C1 segment of cervical spinal cord (tissue), 14 donors: ENCODE measurements at regions not wholly inside any gene's neighbourhood (a gene's known extent, or its start where the extent isn't known, plus 50 kb on each side); places are given as distances from the start of the nearest gene placed in this dataset.
"Not testable (repeated sequence)": the region's sequence is repeated elsewhere in the genome, so short reads cannot be mapped to it uniquely, and the experiment has no call there.

Experiments used
- DNase-seq, 14 donors: peaks; one replicate each; lab custom pipeline; 2025; lab: John Stamatoyannopoulos, UW

GRCh38 chr16:63388277-63388676, 1352.0 kb upstream of the CDH8 start:
- DNase-seq, result not testable (repeated sequence)

DNA sequence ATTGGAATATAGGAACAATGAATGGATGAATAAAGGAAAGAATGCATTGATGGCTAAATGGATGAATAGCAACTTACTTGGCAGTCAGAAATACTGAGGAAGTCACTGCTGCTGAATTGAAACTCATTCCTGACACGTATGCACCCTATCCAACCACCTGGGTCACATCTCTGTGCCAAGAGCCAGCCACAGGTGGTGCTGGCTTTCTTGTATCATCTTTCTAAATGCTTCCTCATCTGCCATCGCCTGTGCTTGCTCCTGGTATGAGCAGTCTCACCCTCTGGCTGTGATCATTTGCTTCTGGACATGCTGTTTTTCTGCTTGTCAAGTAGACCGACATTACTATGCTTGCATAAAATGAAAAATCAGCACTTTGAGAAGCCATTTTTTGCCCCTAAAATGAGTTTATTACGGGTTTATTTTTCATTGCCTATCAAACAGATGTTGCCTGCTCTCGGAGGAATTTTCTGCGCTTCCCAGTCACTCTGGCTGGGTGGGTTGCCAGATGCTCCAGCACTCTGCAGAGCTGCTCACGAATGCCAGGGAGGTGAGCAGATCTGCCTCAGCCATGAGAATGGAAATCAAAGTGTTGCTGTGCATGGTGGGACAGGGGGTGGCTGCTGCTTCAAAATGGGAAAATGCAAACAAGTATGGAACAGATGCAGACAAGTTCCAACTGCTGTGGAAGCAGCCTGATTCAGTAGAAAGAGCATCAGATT, 1349.6 kb upstream of the CDH8 start:
- no peak for DNase-seq

GRCh38 chr16:63373744-63374143, 1337.5 kb upstream of the CDH8 start:
- DNase-seq, result no peak

DNA sequence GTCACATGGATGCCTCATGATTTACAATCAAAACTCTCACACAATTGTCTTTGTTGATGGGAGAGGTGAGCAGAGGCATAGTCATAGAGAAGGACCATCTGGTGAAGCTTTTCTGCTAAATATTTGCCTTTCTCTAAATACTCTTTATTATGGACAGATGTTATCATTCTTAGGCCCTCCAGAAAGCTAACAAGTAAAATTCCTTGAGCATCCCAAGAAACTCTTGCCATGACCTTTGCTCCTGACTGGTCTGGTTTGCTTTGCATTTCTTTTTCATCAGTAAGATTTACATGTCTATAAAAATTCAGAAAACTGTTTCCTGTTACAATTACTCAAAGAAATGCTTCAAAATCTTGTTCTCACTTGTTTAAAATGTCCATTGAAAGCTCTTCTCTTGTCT, 1336.6 kb upstream of the CDH8 start:
- DNase-seq, result no peak

- DNase-seq, result no peak
Observed at GRCh38 chr16:63372283-63372682, 1336.0 kb upstream of the CDH8 start.

DNA sequence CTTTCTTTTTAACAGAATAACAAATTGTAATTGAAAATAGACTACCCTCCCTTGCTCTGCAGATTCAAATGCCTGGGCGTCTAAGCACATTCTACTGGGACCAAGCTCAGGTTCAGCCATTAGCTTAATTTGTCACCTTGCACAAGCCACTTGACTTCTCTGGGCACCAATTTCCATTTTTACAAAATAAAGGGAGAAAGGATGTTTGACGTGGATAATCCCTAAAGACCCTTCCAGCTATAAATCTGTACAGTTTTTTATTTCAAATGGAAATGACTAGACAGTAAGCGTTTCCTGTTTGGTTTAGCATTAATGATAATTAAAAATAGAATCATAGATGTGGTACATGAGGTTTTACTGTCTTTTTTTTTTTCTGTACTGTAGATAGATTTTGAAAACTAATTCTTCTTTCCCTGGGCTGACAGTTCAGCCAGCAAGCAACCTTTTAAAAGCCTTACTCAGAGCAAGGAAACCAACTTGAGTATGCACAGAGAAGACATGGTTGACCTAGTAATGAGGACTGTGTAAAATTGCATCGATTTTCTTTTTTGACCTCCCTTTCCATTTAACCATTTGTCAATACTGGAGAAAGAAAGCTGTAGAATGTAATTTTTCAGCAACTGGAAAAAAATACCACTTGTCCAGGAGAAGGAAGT, 1329.5 kb upstream of the CDH8 start:
- DNase-seq, result no peak

DNA sequence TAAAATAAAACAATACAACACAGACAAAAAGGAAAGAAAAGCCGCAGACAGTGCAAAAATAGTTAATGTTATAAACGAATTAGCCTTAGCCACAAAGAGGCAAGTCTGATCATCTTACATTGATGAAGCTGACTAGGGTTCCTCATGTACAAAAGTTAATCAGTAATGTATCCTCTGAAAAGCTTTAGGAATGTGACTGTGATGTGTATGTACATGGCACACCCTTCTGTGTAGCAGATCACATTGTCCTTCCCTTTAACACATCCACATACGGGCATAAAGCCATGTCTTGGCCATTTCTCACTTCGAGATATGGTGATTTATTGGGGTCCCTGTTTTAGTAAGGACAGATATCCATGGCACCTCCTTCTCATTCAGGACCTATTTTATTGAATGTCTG, 1327.5 kb upstream of the CDH8 start:
- no peak for DNase-seq

DNA sequence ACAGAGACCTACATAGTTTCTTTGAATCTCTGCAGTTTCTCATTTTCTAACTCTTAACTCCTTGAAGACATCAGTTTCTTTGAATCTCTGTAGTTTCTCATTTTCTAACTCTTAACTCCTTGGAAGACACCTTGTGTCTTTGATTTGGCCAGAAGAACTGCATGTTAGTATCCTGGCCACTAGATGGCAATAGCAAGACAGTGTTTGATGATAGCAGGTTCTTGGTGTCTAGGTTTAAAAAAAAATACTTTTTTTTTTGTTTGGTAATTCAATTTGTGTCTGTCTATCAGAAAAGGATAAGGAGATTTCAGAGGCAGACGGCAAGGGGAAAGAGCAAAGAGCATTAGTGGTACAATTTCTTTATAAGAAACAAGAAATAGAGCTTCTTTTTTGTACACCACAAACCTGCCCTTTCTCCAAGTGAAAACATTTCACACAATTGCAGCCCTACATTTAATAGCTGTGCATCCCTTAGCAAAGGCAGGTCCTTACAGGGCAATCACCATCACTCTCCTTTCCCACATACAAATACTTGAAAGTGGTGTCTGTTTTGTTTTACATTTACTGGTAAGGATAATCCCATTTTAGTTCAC, 1324.9 kb upstream of the CDH8 start:
- DNase-seq, result peak in 1 of 14 donors; percentile 7

DNA sequence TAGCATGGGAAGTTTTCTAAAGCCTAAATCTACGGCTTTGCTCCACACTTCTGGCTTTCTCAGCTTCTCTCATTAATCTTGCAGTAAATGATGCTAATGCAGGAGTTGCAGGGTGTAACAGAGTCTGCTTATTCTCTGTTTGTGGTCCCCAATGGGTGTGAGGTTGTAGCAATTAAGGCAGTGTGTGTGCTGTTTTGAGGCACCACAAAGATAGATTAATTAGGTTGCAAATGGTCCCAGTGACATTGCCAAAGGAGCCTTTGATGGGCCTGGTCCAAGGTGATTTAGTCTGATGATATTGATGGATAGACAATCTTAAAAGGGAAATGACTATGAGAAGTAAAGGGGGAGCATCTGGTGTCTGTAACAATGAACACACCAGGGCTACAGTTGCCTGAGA, 1313.7 kb upstream of the CDH8 start:
- no peak for DNase-seq

- DNase-seq, result no peak
Observed at GRCh38 chr16:63346000-63346399, 1309.8 kb upstream of the CDH8 start.

DNA sequence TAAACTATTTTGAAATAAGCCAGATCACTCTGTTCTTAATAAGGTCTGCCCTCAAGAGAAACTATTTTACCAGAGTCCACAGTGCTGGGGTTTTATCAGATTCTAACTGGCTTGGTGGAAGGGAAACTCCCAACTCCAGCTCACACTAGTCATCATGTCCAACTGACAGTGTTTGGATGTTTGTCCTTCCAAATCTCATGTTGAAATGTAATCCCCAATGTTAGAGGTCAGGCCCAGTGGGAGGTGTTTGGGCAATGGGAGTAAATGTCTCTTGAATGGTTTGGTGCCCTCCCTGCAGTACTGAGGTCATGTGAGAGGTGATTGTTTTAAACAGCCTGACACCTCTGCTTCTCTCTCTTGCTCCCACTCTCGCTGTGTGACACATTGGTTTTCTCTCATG, 1301.0 kb upstream of the CDH8 start:
- no peak for DNase-seq

GRCh38 chr16:63331111-63331510, 1294.9 kb upstream of the CDH8 start:
- no peak for DNase-seq

DNA sequence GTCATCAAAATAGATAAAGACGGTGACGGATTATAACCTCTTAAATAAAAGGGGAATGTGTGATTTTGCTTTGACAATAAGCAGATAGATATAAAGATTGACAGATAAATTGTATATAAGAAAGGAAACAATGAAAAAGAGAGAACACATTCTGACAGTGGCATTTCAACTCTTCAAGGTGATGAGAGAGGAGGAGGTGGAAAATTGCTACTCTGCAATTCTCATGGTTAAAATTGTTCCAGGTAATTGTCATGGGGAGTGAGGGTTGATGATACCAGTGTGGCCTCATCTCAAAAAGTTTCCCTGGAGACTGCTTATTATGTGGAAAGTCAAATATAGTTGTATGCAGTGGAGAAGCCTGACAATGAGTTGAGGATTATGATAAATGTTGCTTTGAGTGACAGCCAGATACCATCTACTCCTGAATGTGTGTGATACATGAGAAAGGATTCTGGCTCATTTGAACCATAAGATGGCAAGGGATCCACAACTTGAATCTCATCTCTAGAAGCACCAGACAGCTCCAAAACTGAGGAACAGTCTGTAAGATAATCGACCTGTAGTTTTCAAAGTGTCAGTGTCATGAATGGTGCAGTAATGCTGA, 1290.6 kb upstream of the CDH8 start:
- no peak for DNase-seq

- DNase-seq, result no peak
Observed at GRCh38 chr16:63323722-63324705, 1287.8 kb upstream of the CDH8 start.

DNA sequence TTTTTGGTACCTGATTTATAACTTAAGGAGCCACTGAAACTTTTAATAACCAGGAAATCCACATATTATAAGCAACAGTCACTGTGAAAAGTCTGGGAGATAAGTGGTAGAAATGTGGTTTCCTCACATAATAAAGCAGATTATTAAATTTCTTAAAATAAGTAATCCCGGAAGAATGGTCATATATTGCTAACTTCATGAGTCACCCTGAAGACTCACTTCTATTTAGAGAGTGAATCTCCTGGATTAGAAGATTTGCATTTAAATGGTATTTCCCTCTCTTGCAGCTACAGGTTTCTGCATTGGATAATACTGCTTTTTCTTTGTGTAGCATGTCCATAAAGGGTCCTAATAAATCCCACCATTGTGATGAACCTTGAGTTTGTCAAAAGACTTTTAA, 1286.8 kb upstream of the CDH8 start:
- no peak for DNase-seq

GRCh38 chr16:63315229-63315628, 1279.0 kb upstream of the CDH8 start:
- DNase-seq, result no peak

- peak in 1 of 14 donors; percentile 1 for DNase-seq
Observed at GRCh38 chr16:63312346-63312745, 1276.1 kb upstream of the CDH8 start.

GRCh38 chr16:63311313-63311712, 1275.1 kb upstream of the CDH8 start:
- no peak for DNase-seq

DNA sequence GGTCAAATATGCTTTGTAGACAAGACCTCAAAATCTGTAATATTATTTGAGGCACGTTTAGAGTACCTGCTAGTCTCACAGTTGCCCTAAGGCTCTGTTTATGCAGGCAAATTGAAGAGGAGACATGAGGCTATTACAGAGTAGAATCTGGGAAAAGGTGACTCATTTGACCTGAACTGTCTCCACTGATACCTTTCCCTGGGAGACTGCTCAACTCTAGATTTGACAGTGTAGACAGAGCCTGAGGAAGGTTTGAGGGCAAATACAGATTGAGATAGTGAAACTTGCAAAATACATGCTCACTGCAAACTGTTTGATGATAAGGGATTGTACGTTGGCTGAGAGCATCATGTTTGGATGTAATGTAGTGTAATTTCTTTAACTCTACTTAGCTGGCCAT, 1266.6 kb upstream of the CDH8 start:
- DNase-seq, result no peak

GRCh38 chr16:63301349-63301748, 1265.1 kb upstream of the CDH8 start:
- DNase-seq, result no peak

- DNase-seq, result no peak
Observed at GRCh38 chr16:63298993-63299392, 1262.8 kb upstream of the CDH8 start.
